Stimulated activated CD4-positive, alpha-beta T cell treated with anti-CD3 and anti-CD28 coated beads, Interleukin-1b, Interleukin-23, amount 100 ng/mL, for 4 hours (primary cell): ENCODE measurements at regions not wholly inside any gene's neighbourhood (a gene's known extent, or its start where the extent isn't known, plus 50 kb on each side); places are given as distances from the start of the nearest gene placed in this dataset.
"Not testable (repeated sequence)": the region's sequence is repeated elsewhere in the genome, so short reads cannot be mapped to it uniquely, and the experiment has no call there.

Experiments used
- DNase-seq, 2 donors: peaks; one replicate each; pipeline ENCODE4 v3.0.0-alpha.2; 2020; ENCODE audit warnings: low read depth in 2 of 2

- DNase-seq = no peak
These were observed 293.9 kb downstream of the QKI start for GRCh38 chr6:163708466-163708865.

GRCh38 chr6:163707387-163708355, 293.2 kb downstream of the QKI start:
- DNase-seq = no peak

- DNase-seq = no peak
These were observed 292.1 kb downstream of the QKI start for GRCh38 chr6:163706500-163707087.

GRCh38 chr6:163705923-163706322, 291.4 kb downstream of the QKI start:
- DNase-seq = no peak

GRCh38 chr6:163702736-163703135, 288.2 kb downstream of the QKI start:
- no peak for DNase-seq

- DNase-seq = no peak
These were observed 287.2 kb downstream of the QKI start for GRCh38 chr6:163701762-163702161.

- no peak for DNase-seq
These were observed 283.6 kb downstream of the QKI start for GRCh38 chr6:163698086-163698485.

GRCh38 chr6:163696311-163696710, 281.8 kb downstream of the QKI start:
- DNase-seq = not testable (repeated sequence)

GRCh38 chr6:163695414-163695864, 280.9 kb downstream of the QKI start:
- DNase-seq = no peak

- DNase-seq = no peak
These were observed 280.5 kb downstream of the QKI start for GRCh38 chr6:163694988-163695398.

- no peak for DNase-seq
These were observed 279.6 kb downstream of the QKI start for GRCh38 chr6:163694072-163694471.

- DNase-seq = no peak
These were observed 276.5 kb downstream of the QKI start for GRCh38 chr6:163691049-163691448.

- no peak for DNase-seq
These were observed 274.3 kb downstream of the QKI start for GRCh38 chr6:163688739-163689362.

- DNase-seq = no peak
These were observed 272.6 kb downstream of the QKI start for GRCh38 chr6:163687075-163687474.

GRCh38 chr6:163686301-163686700, 271.8 kb downstream of the QKI start:
- DNase-seq = no peak

GRCh38 chr6:163683105-163683622, 268.6 kb downstream of the QKI start:
- no peak for DNase-seq

- DNase-seq = no peak
These were observed 265.2 kb downstream of the QKI start for GRCh38 chr6:163679753-163680152.

GRCh38 chr6:163679012-163679660, 264.6 kb downstream of the QKI start:
- DNase-seq = no peak

GRCh38 chr6:163675611-163676010, 261.1 kb downstream of the QKI start:
- no peak for DNase-seq

- DNase-seq = no peak
These were observed 258.2 kb downstream of the QKI start for GRCh38 chr6:163672710-163673109.

- no peak for DNase-seq
These were observed 257.3 kb downstream of the QKI start for GRCh38 chr6:163671791-163672190.

GRCh38 chr6:163671355-163671754, 256.8 kb downstream of the QKI start:
- DNase-seq = no peak
